ENCODE measurements at regions not wholly inside any gene's neighbourhood (a gene's known extent, or its start where the extent isn't known, plus 50 kb on each side); places are given as distances from the start of the nearest gene placed in this dataset.

- TF ChIP-seq ESRRG (CRISPR knock-in tag; IDR thresholded peaks at IDR 0.05) (no peak), ZFP3 (CRISPR knock-in tag; IDR thresholded peaks at IDR 0.05) (no peak), ISL1 (CRISPR knock-in tag; IDR thresholded peaks at IDR 0.05) (no peak)
These were observed 164.2 kb downstream of the ACTR3B start for GRCh38 chr7:152923711-152924110.

All from SK-N-SH treated with all-trans-retinoic acid at 6 μM for 48 hours (cell line).